MM.1S (cell line): ENCODE measurements at regions not wholly inside any gene's neighbourhood (a gene's known extent, or its start where the extent isn't known, plus 50 kb on each side); places are given as distances from the start of the nearest gene placed in this dataset.
"Not testable (repeated sequence)": the region's sequence is repeated elsewhere in the genome, so short reads cannot be mapped to it uniquely, and the experiment has no call there.

Source experiments
- DNase-seq: peaks from one replicate; pipeline ENCODE4 v3.0.0-alpha.2; 2015
- H2AFZ ChIP-seq: fragments of 300-600 bp; sonication (generic); 2 replicates; pipeline ENCODE4 v1.6.0; 2016; ENCODE audit warnings: antibody characterized with exemption, low read length
- H3F3A ChIP-seq: fragments of 300-600 bp; sonication (generic); 2 replicates; pipeline ENCODE4 v1.6.1; 2016; ENCODE audit warnings: mild to moderate bottlenecking, antibody characterized with exemption, low read length, moderate library complexity, mixed read lengths; ENCODE audit not compliant: insufficient read depth
- H3K27ac ChIP-seq: fragments of 300-600 bp; sonication (generic); 2 replicates; pipeline ENCODE4 v1.5.1; 2016; ENCODE audit warnings: mild to moderate bottlenecking, low read length
- H3K27me3 ChIP-seq: fragments of 300-600 bp; sonication (generic); replicated peaks from 2 replicates; pipeline ENCODE4 v1.6.0; 2016; ENCODE audit warnings: low read length; ENCODE audit not compliant: insufficient read depth
- H3K36me3 ChIP-seq: fragments of 300-600 bp; sonication (generic); replicated peaks from 2 replicates; pipeline ENCODE4 v1.6.1; 2016; ENCODE audit warnings: mild to moderate bottlenecking, low read length, mixed read lengths; ENCODE audit not compliant: insufficient read depth
- H3K4me1 ChIP-seq: fragments of 300-600 bp; sonication (generic); 2 replicates; pipeline ENCODE4 v1.6.1; 2016; ENCODE audit warnings: low read length, mixed read lengths
- H3K4me2 ChIP-seq: fragments of 300-600 bp; sonication (generic); 2 replicates; pipeline ENCODE4 v1.6.0; 2016; ENCODE audit warnings: low read depth, low read length
- H3K4me3 ChIP-seq: fragments of 300-600 bp; sonication (generic); 2 replicates; pipeline ENCODE4 v1.5.1; 2016; ENCODE audit warnings: low read length, mixed read lengths
- H3K79me2 ChIP-seq: fragments of 300-600 bp; sonication (generic); 2 replicates; pipeline ENCODE4 v1.6.1; 2016; ENCODE audit warnings: mixed run types, low read length, mixed read lengths
- H3K9ac ChIP-seq: fragments of 300-600 bp; sonication (generic); 2 replicates; pipeline ENCODE4 v1.6.1; 2016; ENCODE audit warnings: low read length, mixed read lengths
- H3K9me2 ChIP-seq: fragments of 300-600 bp; sonication (generic); replicated peaks from 2 replicates; pipeline ENCODE4 v1.6.1; 2016; ENCODE audit warnings: mild to moderate bottlenecking, low read length, mixed read lengths; ENCODE audit not compliant: insufficient read depth
- H3K9me3 ChIP-seq: fragments of 300-600 bp; sonication (generic); replicated peaks from 2 replicates; pipeline ENCODE4 v1.6.1; 2016; ENCODE audit warnings: mild to moderate bottlenecking, low read length, mixed read lengths; ENCODE audit not compliant: insufficient read depth
- H4K20me1 ChIP-seq: fragments of 300-600 bp; sonication (generic); 2 replicates; pipeline ENCODE4 v1.6.1; 2016; ENCODE audit warnings: mild to moderate bottlenecking, low read length, moderate library complexity, mixed read lengths; ENCODE audit not compliant: insufficient read depth
- EZH2 ChIP-seq: fragments of 300-600 bp; sonication (generic); optimal IDR thresholded peaks from 2 replicates; pipeline ENCODE3; 2017; ENCODE audit warnings: low read depth, mild to moderate bottlenecking, antibody characterized with exemption, low read length, mixed read lengths
- EZH2phosphoT487 ChIP-seq: fragments of 300-600 bp; sonication (generic); IDR thresholded peaks from 2 replicates; pipeline ENCODE4 v1.6.1; 2018; ENCODE audit warnings: antibody characterized with exemption, low read length
- TF ChIP-seq, protein P1 (sequence below): fragments of 300-600 bp; sonication (generic); IDR thresholded peaks from 2 replicates; pipeline ENCODE4 v1.5.1; 2016; ENCODE audit warnings: antibody characterized with exemption, low read length, mixed read lengths

DNA sequence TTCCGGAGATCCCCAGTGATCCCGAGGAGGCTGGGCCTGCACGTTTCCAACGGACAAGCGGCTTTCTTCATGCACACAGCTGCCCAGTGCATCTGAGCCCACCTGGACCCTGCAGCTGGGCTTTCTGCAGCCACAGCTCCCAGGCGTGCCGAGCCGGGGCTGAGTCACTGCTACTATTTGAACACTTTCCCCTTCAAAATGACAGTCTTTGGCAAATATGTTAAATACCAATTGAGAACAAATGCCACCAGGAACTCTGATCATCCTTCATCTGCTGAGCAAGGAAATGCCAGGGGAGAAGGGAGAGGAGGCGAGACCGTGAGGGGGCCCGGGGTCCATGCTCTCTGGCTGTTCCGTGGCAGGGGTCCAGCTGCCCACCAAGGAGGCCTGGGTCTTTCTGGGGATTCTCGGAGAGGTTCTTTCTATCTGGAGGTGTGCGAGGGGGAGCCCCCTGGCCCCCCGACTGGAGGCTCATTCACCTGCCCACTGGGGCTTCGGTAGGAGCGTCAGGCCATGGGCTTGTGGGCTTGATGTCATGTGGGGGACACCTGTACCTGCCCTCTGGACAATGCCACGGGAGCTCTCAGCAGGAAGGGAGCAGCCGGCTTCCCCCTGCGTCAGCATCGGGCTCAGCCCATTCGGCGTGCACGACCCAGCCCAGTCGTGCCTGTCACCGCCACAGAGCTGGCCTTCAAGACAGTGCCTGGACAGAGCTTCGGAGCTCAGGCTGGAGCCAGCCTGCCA is 159.6 kb downstream of the CTTN start:
- Histone ChIP-seq H3K27me3 (peaks cover 97% of the 10 kb centered on the region), H3K4me3 (no peak overlapping the region), H3K36me3 (no peaks in the 10 kb centered on the region), H3K27ac (no peak overlapping the region), H3K4me1 (no peaks in the 10 kb centered on the region), H2AFZ (no peak overlapping the region), H3K9me2 (no peaks in the 10 kb centered on the region), H4K20me1 (no peaks in the 10 kb centered on the region), H3K9me3 (no peaks in the 10 kb centered on the region), H3K4me2 (no peak overlapping the region), H3K79me2 (no peaks in the 10 kb centered on the region), H3F3A (no peaks in the 10 kb centered on the region), H3K9ac (no peak overlapping the region)
- DNase-seq: no peak
- no peak for TF ChIP-seq EZH2
- TF ChIP-seq EZH2phosphoT487: no peak
- TF ChIP-seq, protein P1, sequence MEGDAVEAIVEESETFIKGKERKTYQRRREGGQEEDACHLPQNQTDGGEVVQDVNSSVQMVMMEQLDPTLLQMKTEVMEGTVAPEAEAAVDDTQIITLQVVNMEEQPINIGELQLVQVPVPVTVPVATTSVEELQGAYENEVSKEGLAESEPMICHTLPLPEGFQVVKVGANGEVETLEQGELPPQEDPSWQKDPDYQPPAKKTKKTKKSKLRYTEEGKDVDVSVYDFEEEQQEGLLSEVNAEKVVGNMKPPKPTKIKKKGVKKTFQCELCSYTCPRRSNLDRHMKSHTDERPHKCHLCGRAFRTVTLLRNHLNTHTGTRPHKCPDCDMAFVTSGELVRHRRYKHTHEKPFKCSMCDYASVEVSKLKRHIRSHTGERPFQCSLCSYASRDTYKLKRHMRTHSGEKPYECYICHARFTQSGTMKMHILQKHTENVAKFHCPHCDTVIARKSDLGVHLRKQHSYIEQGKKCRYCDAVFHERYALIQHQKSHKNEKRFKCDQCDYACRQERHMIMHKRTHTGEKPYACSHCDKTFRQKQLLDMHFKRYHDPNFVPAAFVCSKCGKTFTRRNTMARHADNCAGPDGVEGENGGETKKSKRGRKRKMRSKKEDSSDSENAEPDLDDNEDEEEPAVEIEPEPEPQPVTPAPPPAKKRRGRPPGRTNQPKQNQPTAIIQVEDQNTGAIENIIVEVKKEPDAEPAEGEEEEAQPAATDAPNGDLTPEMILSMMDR: no peak

DNA sequence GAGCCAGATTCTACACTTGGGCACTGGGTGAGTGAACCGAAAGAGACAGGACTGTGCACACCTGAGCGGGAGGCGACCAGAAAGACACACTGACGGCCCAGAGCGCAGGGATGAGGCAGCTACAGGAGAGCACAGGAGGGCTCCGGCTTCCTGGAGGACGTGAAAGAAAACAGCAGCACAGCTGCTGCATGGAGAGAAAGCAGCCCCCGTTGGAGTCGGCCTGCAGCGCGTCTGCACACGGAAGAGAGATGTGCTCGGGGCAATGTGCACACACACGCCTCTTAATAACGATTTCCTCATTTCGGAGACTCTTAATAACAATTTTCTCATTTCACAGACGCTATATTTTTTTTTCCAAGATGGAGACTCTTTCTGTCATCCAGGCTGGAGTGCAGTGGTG is 160.4 kb downstream of the CTTN start:
- H3K4me1 ChIP-seq: no peaks in the 10 kb centered on the region
- H3F3A ChIP-seq: no peaks in the 10 kb centered on the region
- H2AFZ ChIP-seq: no peak overlapping the region
- no peaks in the 10 kb centered on the region for H3K79me2 ChIP-seq
- DNase-seq: no peak
- no peak overlapping the region for H3K9ac ChIP-seq
- no peaks in the 10 kb centered on the region for H3K36me3 ChIP-seq
- H3K9me3 ChIP-seq: no peaks in the 10 kb centered on the region
- H3K27ac ChIP-seq: no peak overlapping the region
- H3K9me2 ChIP-seq: no peaks in the 10 kb centered on the region
- no peaks in the 10 kb centered on the region for H4K20me1 ChIP-seq
- no peak overlapping the region for H3K4me3 ChIP-seq
- TF ChIP-seq EZH2phosphoT487 (no peak), EZH2 (no peak)
- TF ChIP-seq, protein P1: no peak
- H3K4me2 ChIP-seq: no peak overlapping the region
- peaks cover 97% of the 10 kb centered on the region for H3K27me3 ChIP-seq

DNA sequence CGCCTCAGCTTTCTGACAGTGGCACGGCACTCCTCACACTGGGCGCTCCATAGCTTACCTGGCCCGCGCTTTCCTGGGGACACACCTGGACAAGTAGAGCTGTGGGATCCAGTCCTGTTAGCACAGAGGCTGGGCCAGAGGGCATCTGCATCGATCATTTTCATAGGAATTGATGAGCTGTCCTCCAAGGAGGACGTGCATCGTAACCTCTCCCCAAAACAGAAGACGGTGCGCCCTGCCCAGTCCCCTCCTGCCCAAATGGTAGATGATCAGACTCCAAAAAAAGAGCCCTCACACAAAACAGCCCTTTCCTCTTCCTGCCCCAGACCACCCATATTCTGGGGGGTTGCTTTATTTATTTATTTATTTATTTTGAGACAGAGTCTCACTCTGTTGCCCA is 161.2 kb downstream of the CTTN start:
- Histone ChIP-seq H3K36me3 (no peaks in the 10 kb centered on the region), H3K9ac (no peak overlapping the region), H3K4me2 (no peak overlapping the region), H3K9me3 (no peaks in the 10 kb centered on the region), H2AFZ (no peak overlapping the region), H3K4me3 (no peak overlapping the region), H3K27me3 (peaks cover 97% of the 10 kb centered on the region), H3K9me2 (no peaks in the 10 kb centered on the region), H3F3A (no peaks in the 10 kb centered on the region), H3K79me2 (no peaks in the 10 kb centered on the region), H4K20me1 (no peaks in the 10 kb centered on the region), H3K27ac (no peak overlapping the region), H3K4me1 (no peaks in the 10 kb centered on the region)
- TF ChIP-seq, protein P1: no peak
- no peak for TF ChIP-seq EZH2phosphoT487
- no peak for TF ChIP-seq EZH2
- no peak for DNase-seq

DNA sequence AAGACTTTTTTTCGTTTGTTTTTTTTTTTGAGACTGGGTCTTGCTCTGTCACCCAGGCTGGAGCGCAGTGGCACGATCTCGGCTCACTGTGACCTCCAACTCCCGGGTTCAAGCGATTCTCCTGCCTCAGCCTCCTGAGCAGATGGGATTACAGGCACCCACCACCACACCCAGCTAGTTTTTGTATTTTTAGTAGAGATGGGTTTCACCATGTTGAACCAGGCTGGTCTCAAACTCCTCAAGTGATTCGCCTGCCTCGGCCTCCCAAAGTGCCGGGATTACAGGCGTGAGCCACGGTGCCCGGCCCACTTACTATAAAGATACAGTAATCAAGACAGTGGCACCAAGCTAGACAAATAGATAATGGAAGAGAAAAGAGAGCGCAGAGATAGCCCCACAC is 162.3 kb downstream of the CTTN start:
- H3K4me2 ChIP-seq, H2AFZ ChIP-seq, H3K27ac ChIP-seq, H3K4me3 ChIP-seq, H4K20me1 ChIP-seq, H3K9ac ChIP-seq, H3F3A ChIP-seq, H3K79me2 ChIP-seq, H3K36me3 ChIP-seq, DNase-seq, H3K9me2 ChIP-seq, H3K4me1 ChIP-seq, H3K9me3 ChIP-seq: not testable (repeated sequence)
- peaks cover 97% of the 10 kb centered on the region for H3K27me3 ChIP-seq
